Osteocyte (in vitro differentiated cells): ENCODE measurements at regions not wholly inside any gene's neighbourhood (a gene's known extent, or its start where the extent isn't known, plus 50 kb on each side); places are given as distances from the start of the nearest gene placed in this dataset.
"Not testable (repeated sequence)": the region's sequence is repeated elsewhere in the genome, so short reads cannot be mapped to it uniquely, and the experiment has no call there.

ENCODE experiments used
- DNase-seq: peaks from one replicate; pipeline ENCODE4 v3.0.0; 2021; ENCODE audit warnings: mixed read lengths; ENCODE audit not compliant: unreplicated experiment; ENCODE audit errors: extremely low spot score
- H3K27ac Mint-ChIP-seq: one replicate; pipeline ENCODE4 v1.8.0; 2021; ENCODE audit warnings: mild to moderate bottlenecking, mixed read lengths; ENCODE audit not compliant: unreplicated experiment
- H3K27me3 Mint-ChIP-seq: one replicate; pipeline ENCODE4 v1.8.0; 2021; ENCODE audit warnings: mixed read lengths; ENCODE audit not compliant: unreplicated experiment
- H3K36me3 Mint-ChIP-seq: one replicate; pipeline ENCODE4 v1.8.0; 2021; ENCODE audit warnings: mixed read lengths; ENCODE audit not compliant: unreplicated experiment
- H3K4me1 Mint-ChIP-seq: one replicate; pipeline ENCODE4 v1.8.0; 2021; ENCODE audit warnings: mixed read lengths; ENCODE audit not compliant: unreplicated experiment
- H3K4me3 Mint-ChIP-seq: one replicate; pipeline ENCODE4 v1.8.0; 2021; ENCODE audit warnings: mild to moderate bottlenecking, moderate library complexity, mixed read lengths; ENCODE audit not compliant: unreplicated experiment
- H3K9me3 Mint-ChIP-seq: one replicate; pipeline ENCODE4 v1.8.0; 2021; ENCODE audit warnings: mixed read lengths; ENCODE audit not compliant: unreplicated experiment
- CTCF ChIP-seq: fragments of 200-600 bp; sonication (generic); IDR thresholded peaks from 2 replicates; pipeline ENCODE4 v1.5.0; 2021; ENCODE audit warnings: antibody characterized with exemption, mild to moderate bottlenecking, moderate library complexity

- Mint-ChIP-seq H3K9me3 (no peaks in the 10 kb centered on the region), H3K36me3 (no peaks in the 10 kb centered on the region), H3K4me3 (no peak overlapping the region)
Measured at GRCh38 chr9:102507044-102507687, 488.0 kb upstream of the CYLC2 start.

GRCh38 chr9:102506406-102506805 is 488.7 kb upstream of the CYLC2 start:
- no peak for DNase-seq
- Mint-ChIP-seq H3K27me3 (no peaks in the 10 kb centered on the region), H3K9me3 (no peaks in the 10 kb centered on the region), H3K4me3 (no peak overlapping the region), H3K27ac (no peak overlapping the region), H3K36me3 (no peaks in the 10 kb centered on the region), H3K4me1 (no peaks in the 10 kb centered on the region)
- no peak for TF ChIP-seq CTCF

More at GRCh38 chr9:102507044-102507687, 488.0 kb upstream of the CYLC2 start:
- Mint-ChIP-seq H3K4me1 (no peaks in the 10 kb centered on the region), H3K27me3 (no peaks in the 10 kb centered on the region), H3K27ac (no peak overlapping the region)
- TF ChIP-seq CTCF, result no peak
- DNase-seq, result no peak

GRCh38 chr9:102499468-102499867 is 495.7 kb upstream of the CYLC2 start:
- H3K27ac Mint-ChIP-seq, result no peak overlapping the region
- no peak for TF ChIP-seq CTCF
- no peak for DNase-seq
- H3K4me3 Mint-ChIP-seq, result no peak overlapping the region
- peaks cover 7% of the 10 kb centered on the region for H3K9me3 Mint-ChIP-seq
- no peaks in the 10 kb centered on the region for H3K36me3 Mint-ChIP-seq
- H3K4me1 Mint-ChIP-seq, result no peaks in the 10 kb centered on the region
- no peaks in the 10 kb centered on the region for H3K27me3 Mint-ChIP-seq

- H3K9me3 Mint-ChIP-seq, result peaks cover 7% of the 10 kb centered on the region
- no peaks in the 10 kb centered on the region for H3K36me3 Mint-ChIP-seq
- no peaks in the 10 kb centered on the region for H3K27me3 Mint-ChIP-seq
- H3K27ac Mint-ChIP-seq, result no peak overlapping the region
- H3K4me3 Mint-ChIP-seq, result no peak overlapping the region
- no peak for DNase-seq
- TF ChIP-seq CTCF, result no peak
- no peaks in the 10 kb centered on the region for H3K4me1 Mint-ChIP-seq
Measured at GRCh38 chr9:102497709-102498108, 497.4 kb upstream of the CYLC2 start.

GRCh38 chr9:102486976-102487375 is 508.2 kb upstream of the CYLC2 start:
- H3K27me3 Mint-ChIP-seq, H3K36me3 Mint-ChIP-seq, H3K27ac Mint-ChIP-seq, H3K4me3 Mint-ChIP-seq, DNase-seq, H3K9me3 Mint-ChIP-seq, H3K4me1 Mint-ChIP-seq: not testable (repeated sequence)

- Mint-ChIP-seq H3K36me3 (no peaks in the 10 kb centered on the region), H3K27ac (no peak overlapping the region), H3K27me3 (no peaks in the 10 kb centered on the region), H3K4me3 (no peak overlapping the region), H3K4me1 (no peaks in the 10 kb centered on the region), H3K9me3 (no peaks in the 10 kb centered on the region)
- no peak for TF ChIP-seq CTCF
- no peak for DNase-seq
Measured at GRCh38 chr9:102483651-102484050, 511.5 kb upstream of the CYLC2 start.
